AG04449 (cell line): ENCODE measurements at regions not wholly inside any gene's neighbourhood (a gene's known extent, or its start where the extent isn't known, plus 50 kb on each side); places are given as distances from the start of the nearest gene placed in this dataset.
"Not testable (repeated sequence)": the region's sequence is repeated elsewhere in the genome, so short reads cannot be mapped to it uniquely, and the experiment has no call there.

Experiments used
- CTCF ChIA-PET: fragments of 350-600 bp; formaldehyde crosslinking; extraction: SDS; loops from one replicate; lab custom pipeline; 2021; ENCODE audit warnings: antibody characterized with exemption; lab: Yijun Ruan, JAX
- POLR2A ChIA-PET: fragments of 400-600, 350-600 bp; formaldehyde crosslinking; extraction: SDS; loops from one replicate; lab custom pipeline; 2020; ENCODE audit warnings: antibody characterized with exemption, inconsistent platforms; lab: Yijun Ruan, JAX
- DNase-seq: peaks from one replicate; pipeline ENCODE4 v3.0.0-alpha.2; 2010; ENCODE audit warnings: low read depth, low spot score
- H3K4me3 ChIP-seq: 2 replicates; pipeline ENCODE4 v1.5.1; 2011; ENCODE audit warnings: low read depth, mild to moderate bottlenecking, control low read depth, low read length
- CTCF ChIP-seq: IDR thresholded peaks from one replicate; pipeline ENCODE4 v1.5.1; 2011; ENCODE audit warnings: mild to moderate bottlenecking, moderate library complexity, low read length, control low read depth, inconsistent platforms; ENCODE audit not compliant: insufficient read depth; ENCODE audit errors: missing control alignments

DNA sequence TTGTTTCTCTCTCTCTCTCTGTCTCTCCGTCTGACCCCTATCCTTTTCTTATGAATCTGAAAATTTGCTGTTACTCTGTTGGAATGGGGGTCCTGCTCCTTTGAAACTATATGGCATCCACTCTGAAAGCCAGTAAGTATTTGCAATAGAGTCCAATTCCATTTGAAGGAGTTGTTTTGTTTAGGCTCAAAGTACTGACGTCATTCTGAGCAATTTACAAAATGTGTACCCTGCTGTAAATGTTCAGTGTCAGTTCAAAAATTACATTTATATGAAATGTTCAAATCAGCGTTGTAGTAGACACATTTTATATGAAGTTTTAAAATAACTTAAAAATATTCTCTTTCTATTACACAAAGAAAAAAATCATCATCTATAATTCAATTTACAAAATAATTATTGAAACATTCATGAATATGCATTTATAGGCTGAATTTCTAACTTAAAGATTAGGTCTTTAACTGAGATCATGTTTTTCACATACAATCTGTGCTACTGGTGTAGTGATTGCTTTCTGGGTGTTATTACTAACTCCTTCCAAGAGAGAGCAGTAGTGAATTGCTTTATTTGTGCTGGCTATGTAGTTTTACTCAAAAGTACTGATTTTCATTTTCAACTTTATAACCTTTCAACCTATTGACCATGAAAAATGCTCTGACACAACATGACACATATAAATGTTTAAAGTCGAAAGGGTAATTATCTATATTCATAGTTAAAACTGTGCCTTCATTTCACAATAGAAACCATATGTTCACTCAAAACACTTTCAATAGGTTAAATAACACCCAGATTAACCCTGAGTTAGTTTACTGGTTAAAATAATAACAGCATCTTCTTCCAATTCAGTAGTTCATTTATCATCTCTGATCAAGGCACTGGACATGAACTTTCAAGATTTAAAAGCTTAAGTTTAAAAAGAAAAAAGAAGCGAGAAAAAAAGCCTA, 253.1 kb upstream of the ADGRL4 start:
- H3K4me3 ChIP-seq, result no peak overlapping the region
- ChIA-PET CTCF (interaction anchor here (0.7 to 6.2 kb wide), 11 partner anchors 9 to 419 kb away, joined by 3 to 54 read pairs (median 3); no protein-coding TSS in a partner anchor), POLR2A (no interaction called here)
- peak; percentile 12 for DNase-seq
- peak; percentile 44 for TF ChIP-seq CTCF

DNA sequence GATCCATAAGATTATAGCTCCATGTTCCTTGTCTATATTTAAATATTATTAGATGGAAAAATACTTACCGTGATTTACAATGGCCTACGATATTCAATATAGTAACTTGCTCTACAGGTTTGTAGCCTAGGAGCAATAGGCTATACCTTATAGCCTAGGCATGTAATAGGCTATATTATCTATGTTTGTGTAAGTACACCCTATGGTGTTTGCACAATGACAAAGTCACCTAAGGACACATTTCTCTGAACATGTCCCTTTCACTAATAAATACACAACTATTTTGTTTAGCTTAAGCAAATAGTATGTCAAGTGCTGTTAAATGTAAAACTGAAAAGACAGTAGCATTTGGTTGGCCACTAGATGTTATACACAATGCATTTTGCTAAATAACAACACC, 248.9 kb upstream of the ADGRL4 start:
- POLR2A ChIA-PET, result no interaction called here
- H3K4me3 ChIP-seq, result no peak overlapping the region
- DNase-seq, result no peak
- no peak for TF ChIP-seq CTCF
- CTCF ChIA-PET, result interaction anchor here (1.2 kb wide), 1 partner anchor 97 kb away, joined by 3 read pairs; no protein-coding TSS in a partner anchor

GRCh38 chr1:79252598-79252997, 246.1 kb upstream of the ADGRL4 start:
- no peak for TF ChIP-seq CTCF
- POLR2A ChIA-PET, result no interaction called here
- H3K4me3 ChIP-seq, result no peak overlapping the region
- CTCF ChIA-PET, result no interaction called here
- DNase-seq, result no peak

DNA sequence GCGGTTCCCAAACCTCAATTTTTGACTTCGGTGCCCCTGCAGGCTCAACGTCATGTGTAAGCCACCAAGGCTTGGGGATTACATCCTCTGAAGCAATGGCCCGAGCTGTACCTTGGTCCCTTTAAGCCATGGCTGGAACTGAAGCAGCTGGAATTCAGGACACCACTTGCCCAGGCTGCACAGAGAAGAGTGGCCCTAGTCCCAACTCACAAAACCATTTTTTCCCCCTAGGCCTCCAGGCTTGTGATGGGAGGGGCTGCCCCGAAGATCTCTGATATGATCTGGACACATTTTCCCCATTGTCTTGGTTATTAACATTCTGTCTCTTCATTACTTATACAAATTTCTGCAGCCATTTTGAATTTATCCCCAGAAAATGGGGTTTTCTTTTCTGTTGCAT, 233.3 kb upstream of the ADGRL4 start:
- ChIA-PET CTCF (no interaction called here), POLR2A (no interaction called here)
- no peak overlapping the region for H3K4me3 ChIP-seq
- no peak for TF ChIP-seq CTCF
- no peak for DNase-seq

DNA sequence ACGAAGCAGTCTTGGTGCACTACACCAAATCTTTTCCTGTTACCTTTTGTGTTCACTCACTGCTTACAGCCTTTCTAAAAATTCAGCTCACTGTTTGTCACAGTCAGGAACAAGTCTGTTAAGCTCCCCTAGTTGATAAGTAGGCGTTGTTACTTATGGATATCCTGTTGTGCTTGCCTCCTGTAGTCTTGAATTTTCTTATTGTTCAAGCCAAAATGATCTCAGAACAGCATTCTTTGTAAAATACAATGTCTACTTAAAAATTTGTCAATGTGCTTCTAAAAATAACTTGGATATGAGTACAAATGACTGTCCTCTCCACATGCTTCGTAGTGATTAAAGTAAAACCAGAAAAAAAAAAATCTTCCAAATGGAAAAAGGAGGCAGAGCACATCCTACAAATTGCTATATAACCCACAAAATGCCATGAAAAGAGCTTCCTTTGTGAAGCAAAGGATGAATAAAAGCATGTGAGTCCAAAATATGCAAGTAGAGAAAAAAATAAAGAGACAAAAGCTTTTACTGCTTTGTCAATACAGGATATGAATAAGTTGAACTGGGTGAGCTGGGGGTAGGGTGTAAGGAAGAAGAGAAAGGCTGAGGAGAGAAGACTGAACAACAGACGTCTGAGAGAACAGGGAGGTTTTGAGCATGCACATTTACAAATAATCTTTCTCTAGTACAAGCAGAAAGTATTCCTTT, 228.9 kb upstream of the ADGRL4 start:
- no peak for DNase-seq
- CTCF ChIA-PET, result interaction anchor here (1.0 kb wide), 1 partner anchor 396 kb away, joined by 3 read pairs; no protein-coding TSS in a partner anchor
- no peak for TF ChIP-seq CTCF
- no peak overlapping the region for H3K4me3 ChIP-seq
- POLR2A ChIA-PET, result no interaction called here

DNA sequence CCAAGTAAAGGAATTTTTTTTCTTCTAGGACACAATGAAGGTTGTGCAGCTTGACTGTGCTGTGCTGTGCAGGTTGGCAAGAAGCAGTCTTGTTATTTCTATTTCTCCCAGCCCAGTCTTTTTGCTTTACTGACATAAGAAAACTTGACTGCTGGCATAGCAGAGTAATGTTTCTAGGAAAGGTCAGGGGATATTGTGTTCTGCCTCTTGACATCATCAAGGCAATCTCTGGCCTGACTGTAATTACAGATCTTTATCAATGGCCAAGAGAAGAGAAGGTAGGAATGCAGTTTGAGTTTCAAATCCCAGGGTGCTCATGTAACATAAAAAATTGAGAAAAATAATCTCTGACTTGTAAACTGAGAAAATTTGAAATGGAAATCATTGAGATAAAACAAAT, 226.3 kb upstream of the ADGRL4 start:
- H3K4me3 ChIP-seq, result no peak overlapping the region
- ChIA-PET CTCF (no interaction called here), POLR2A (no interaction called here)
- no peak for DNase-seq
- no peak for TF ChIP-seq CTCF

- DNase-seq, CTCF ChIA-PET, H3K4me3 ChIP-seq, POLR2A ChIA-PET: not testable (repeated sequence)
Observed at GRCh38 chr1:79230751-79231150, 224.2 kb upstream of the ADGRL4 start.
